Stimulated activated CD4-positive, alpha-beta T cell treated with anti-CD3 and anti-CD28 coated beads, Interleukin-12 subunit alpha, Interleukin-12 subunit beta, amount 100 ng/mL, for 48 hours (primary cell): ENCODE measurements at regions not wholly inside any gene's neighbourhood (a gene's known extent, or its start where the extent isn't known, plus 50 kb on each side); places are given as distances from the start of the nearest gene placed in this dataset.
A peak's percentile ranks its signal among the peaks of the same experiment; 100 is the strongest.
"Not testable (repeated sequence)": the region's sequence is repeated elsewhere in the genome, so short reads cannot be mapped to it uniquely, and the experiment has no call there.

Experiments
- DNase-seq, 3 donors: peaks; one replicate each; pipeline ENCODE4 v3.0.0-alpha.2; 2020; ENCODE audit warnings: low read depth in 2 of 3, low spot score in 1 of 3

DNA sequence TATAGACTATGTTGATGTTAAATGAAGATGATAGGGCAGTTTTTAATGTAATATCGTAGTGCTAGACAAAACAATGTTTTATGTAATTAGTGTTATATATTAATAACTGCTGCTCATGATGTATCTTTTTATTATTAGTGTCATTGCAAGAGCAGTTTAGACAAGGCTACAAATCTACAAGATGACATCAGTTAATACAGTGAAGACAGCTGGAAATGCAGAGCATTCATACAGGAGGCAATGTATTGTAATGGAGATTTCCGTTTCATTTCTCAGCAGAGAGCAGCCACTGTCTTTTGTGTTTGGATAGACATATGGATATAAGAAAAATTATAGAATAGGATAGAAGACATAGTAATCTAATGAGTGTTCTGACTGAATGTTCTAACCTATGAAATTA lies 178.0 kb downstream of the FOXG1 start:
- DNase-seq: no peak

DNA sequence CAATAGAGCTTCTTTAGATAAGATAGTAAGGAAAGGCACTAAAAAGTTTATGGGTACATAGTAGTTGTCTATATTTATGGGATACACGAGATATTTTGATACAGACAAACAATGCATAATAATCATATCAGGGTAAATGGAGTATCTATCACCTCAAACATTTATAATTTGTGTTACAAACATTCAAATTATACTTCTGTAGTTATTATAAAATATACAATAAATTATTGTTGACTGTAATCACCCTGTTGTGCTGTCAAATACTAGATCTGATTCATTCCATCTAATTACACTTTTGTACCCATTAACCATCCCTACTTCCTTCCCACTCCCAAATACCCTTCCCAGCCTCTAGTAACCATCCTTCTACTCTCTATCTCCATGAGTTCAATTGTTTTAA lies 179.7 kb downstream of the FOXG1 start:
- DNase-seq: no peak

DNA sequence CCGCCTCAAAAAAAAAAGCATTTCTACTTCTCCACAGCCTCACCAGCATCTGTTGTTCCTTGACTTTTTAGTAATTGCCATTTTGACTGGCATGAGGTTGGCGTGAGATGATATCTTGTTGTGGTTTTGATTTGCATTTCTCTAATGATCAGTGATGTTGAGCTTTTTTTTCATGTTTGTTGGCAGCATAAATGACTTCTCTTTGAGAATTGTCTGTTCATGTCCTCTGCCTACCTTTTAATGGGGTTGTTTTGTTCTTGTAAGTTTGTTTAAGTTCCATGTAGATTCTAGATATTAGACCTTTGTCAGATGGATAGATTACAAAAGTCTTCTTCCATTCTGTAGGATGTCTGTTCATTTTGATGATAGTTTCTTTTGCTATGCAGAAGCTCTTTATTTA lies 182.9 kb downstream of the FOXG1 start:
- DNase-seq: no peak

DNA sequence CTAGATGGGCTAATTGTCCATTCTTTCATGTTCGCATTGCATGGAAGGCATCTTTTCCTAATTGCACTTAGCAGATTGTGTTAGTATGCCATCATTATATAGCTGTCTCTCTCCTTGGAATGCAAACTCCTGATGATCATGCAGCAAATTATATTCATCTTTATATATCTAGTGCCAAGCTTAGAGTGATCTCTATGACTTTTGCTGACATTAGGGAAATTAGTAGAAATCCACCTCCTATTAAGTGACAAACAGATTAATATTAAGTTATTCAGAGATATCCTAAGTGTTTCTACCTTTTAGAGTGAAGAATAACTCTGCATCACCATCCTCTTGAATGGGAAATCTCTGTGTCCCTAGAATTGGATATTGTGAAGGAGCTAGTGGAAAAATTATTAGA lies 185.6 kb downstream of the FOXG1 start:
- DNase-seq: no peak

GRCh38 chr14:28952666-28953065 lies 186.1 kb downstream of the FOXG1 start:
- DNase-seq: no peak

DNA sequence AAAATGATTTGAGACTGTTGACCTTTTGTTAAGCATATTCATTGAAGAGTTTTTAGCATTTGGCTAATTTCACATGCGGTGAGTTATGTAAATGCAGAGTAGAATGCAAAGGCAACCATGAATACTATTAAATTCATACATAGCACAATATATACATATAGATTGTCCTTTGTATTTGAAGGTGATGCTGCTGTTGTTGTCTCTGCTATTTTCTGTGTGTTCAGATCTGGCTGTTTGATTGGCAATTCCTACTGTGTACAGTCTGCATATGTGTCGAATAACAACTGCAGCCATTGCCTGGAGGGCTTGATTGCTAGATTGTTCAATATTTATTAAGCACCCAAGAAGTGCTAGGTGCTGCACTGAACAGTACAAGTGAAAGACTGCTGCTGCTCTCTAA lies 187.4 kb downstream of the FOXG1 start:
- no peak for DNase-seq

GRCh38 chr14:28966416-28967233 lies 200.0 kb downstream of the FOXG1 start:
- no peak for DNase-seq

DNA sequence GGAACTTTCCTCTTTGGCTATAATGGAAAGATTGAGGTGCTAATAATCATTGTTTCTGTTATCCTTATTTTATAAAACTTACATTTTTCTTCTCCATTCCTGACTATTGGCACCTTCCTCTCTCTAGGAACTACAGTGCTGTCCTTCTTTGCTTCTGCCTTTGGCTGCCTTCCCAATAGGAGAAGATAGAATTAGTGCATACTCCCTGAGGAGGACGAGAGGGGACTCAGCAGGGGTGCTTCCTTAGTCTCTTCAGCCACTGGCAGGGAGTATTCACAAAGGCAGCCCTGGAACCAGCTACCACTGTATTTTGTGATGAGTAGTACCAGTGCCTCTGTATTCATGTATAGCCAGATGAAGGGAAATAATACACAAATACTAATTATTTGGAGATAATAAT lies 208.5 kb downstream of the FOXG1 start:
- no peak for DNase-seq

DNA sequence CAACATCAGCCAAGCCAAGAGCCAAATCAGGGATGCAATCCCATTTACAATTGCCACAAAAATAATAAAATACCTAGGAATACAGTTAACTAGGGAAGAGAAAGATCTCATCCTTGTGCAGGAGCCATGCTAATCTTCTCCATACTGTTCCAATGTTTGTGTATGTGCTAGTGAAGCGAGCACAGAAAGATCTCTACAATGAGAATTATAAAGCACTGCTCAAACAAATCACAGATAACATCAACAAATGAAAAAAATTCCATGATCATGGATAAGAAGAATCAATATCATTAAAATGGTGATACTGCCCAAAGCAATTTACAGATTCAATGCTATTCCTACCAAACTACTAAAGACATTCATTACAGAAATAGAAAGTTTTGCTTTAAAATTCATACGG lies 215.6 kb downstream of the FOXG1 start:
- DNase-seq: no peak

- no peak for DNase-seq
Measured at GRCh38 chr14:28983279-28983678, 216.7 kb downstream of the FOXG1 start.

DNA sequence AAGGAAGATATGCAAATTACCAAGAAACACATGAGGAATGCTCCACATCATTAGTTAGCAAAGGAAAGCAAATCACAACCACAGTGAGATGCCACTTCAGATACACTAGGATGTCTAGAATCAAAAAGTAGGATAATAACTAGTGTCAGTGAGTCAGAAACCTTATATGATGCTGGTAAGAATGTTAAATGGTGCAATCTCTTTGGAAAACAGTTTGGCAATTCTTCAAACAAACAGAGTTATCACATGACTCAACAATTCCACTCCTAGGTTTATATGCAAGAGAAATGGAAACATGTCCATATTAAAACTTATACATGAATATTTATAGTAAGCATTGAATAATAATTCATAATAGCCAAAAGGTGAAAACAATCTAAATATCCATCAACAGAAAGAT lies 220.9 kb downstream of the FOXG1 start:
- no peak for DNase-seq

DNA sequence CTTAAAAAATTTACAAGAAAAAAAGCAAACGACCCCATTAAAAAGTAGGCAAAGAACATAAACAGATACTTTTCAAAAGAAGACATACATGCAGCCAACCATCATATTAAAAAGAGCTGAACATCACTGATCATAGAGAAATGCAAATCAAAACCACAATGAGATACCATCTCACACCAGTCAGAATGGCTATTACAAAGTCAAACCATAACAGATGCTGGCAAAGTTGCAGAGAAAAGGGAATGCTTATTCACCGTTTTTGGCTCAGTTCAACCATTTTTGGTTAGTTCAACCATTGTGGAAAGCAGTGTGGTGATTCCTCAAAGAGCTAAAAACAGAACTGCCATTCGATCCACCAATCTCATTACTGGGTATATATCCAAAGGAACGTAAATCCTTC lies 230.6 kb downstream of the FOXG1 start:
- DNase-seq: not testable (repeated sequence)

DNA sequence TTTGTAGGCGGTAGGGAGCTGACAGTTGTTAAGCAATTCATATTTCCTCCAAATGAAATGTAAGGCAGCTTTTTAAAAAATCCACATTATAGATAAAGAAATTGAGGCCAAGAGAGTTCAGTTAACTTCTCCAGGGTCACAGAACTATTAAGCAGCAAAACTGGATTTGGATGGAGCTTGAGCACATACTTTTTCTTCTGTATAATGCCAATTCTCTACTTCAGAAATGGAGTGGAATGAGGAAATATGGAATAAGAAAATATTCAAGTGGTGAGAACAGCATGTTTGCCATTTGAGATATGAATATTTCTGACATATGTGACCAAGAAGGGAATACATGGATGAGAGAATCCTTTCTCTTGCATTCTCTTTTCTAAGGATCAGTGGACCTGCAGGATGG lies 233.1 kb downstream of the FOXG1 start:
- DNase-seq: no peak

GRCh38 chr14:29005647-29006046 lies 239.1 kb downstream of the FOXG1 start:
- DNase-seq: no peak

DNA sequence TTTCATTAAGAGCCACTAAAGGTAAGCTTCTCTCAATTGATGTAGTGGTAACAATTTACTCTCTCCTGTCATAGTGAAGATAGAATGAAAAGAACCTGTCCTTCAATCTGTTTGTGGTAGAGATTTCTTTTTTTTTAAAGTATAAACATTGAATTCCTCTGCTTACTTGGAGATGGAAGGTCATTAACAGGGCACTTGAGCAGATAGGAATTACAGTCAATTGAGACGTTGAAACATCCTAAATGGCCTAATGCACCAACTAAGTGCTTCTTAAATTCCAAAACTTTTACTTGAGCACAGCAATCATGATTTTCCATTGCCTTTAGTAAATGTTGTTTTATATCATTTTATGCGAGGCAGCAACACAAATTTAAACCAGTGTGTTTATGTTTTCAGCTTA lies 241.4 kb downstream of the FOXG1 start:
- no peak for DNase-seq

GRCh38 chr14:29016050-29016900 lies 249.7 kb downstream of the FOXG1 start:
- DNase-seq: peak in 2 of 3 donors; percentile 0 to 1

GRCh38 chr14:29023505-29023904 lies 256.9 kb downstream of the FOXG1 start:
- DNase-seq: not testable (repeated sequence)

DNA sequence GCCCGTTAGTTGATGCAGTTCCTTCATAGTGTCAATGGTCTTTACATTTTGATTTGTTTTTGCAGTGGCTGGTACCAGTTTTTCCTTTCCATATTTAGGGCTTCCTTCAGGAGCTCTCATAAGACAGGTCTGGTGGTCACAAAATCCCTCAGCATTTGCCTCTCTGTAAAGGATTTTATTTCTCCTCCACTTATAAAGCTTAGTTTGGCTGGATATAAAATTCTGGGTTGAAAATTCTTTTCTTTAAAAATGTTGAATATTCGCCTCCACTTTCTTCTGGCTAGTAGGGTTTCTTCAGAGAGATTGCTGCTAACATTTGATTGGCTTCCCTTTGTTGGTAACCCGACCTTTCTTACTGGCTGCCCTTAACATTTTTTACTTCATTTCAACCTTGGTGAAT lies 260.9 kb downstream of the FOXG1 start:
- not testable (repeated sequence) for DNase-seq

DNA sequence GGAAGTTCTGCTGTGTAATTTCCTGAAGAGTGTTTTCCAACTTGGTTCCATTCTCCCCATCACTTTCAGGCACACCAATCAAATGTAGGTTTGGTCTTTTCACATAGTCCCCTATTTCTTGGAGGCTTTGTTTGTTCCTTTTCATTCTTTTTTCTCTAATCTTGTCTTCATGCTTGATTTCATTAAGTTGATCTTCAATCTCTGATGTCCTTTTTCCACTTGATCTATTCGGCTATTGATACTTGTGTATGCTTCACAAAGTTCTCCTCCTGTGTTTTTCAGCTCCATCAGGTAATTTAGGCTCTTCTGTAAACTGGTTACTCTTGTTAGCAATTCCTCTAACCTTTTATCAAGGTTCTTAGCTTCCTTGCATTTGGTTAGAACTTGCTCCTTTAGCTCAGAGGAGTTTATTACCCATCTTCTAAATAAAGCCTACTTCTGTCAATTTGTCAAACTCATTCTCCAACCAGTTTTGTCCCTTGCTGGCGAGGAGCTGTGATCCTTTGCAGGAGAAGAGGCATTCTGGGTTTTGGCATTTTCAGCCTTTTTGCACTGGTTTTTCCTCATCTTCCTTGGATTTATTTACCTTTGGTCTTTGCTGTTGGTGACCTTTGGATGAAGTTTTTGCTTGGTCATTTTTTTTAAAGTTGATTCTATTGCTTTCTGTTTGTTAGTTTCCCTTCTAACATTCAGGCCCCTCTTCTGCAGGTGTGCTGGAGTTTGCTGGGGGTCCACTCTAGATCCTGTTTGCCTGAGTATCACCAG lies 261.5 kb downstream of the FOXG1 start:
- DNase-seq: not testable (repeated sequence)

DNA sequence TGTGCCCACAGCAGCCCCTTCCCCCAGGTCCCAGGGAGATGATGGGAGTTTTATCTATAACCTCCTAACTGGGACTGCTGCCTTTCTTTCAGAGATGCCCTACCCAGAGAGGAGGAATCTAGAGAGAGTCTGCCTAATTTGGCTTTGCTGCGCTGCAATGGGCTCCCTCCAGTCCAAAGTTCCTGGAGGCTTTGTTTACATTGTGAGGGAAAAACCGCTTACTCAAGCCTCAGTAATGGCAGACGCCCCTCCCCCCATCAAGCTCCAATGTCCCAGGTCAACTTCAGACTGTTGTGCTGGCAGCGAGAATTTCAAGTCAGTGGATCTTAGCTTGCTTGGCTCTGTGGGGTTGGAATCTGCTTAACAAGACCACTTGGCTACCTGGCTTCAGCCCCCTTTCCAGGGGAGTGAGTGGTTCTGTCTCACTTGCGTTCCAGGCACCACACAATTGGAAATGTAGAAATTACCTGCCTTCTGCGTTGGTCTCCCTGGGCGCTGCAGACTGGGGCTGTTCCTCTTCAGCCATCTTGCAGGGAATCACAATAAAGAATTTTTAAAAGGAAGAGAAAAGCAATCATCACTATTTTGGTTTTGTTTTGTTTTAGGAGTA lies 262.5 kb downstream of the FOXG1 start:
- DNase-seq: no peak

- DNase-seq: no peak
Measured at GRCh38 chr14:29030121-29030520, 263.5 kb downstream of the FOXG1 start.
